GM19324 (cell line): ENCODE measurements at regions not wholly inside any gene's neighbourhood (a gene's known extent, or its start where the extent isn't known, plus 50 kb on each side); places are given as distances from the start of the nearest gene placed in this dataset.

ENCODE experiments used
- ATAC-seq: cut with Tn5 transposase; IDR thresholded peaks from one replicate; pipeline ENCODE4 v1.9.1; 2021; ENCODE audit warnings: mild to moderate bottlenecking, moderate library complexity; ENCODE audit not compliant: unreplicated experiment, low FRiP score

- ATAC-seq = no peak
These were observed 140.5 kb upstream of the OPRM1 start for GRCh38 chr6:153898360-153899059.

- no peak for ATAC-seq
These were observed 156.6 kb upstream of the OPRM1 start for GRCh38 chr6:153882411-153882810.

GRCh38 chr6:153873541-153873940, 165.5 kb upstream of the OPRM1 start:
- no peak for ATAC-seq

GRCh38 chr6:153872946-153873345, 166.1 kb upstream of the OPRM1 start:
- no peak for ATAC-seq

- ATAC-seq = no peak
These were observed 176.1 kb upstream of the OPRM1 start for GRCh38 chr6:153862927-153863326.

- no peak for ATAC-seq
These were observed 176.9 kb upstream of the OPRM1 start for GRCh38 chr6:153862139-153862538.

- ATAC-seq = no peak
These were observed 180.5 kb upstream of the OPRM1 start for GRCh38 chr6:153858529-153858928.

GRCh38 chr6:153856929-153857376, 182.1 kb upstream of the OPRM1 start:
- ATAC-seq = no peak

GRCh38 chr6:153852481-153852880, 186.6 kb upstream of the OPRM1 start:
- ATAC-seq = no peak

- no peak for ATAC-seq
These were observed 187.0 kb upstream of the OPRM1 start for GRCh38 chr6:153852034-153852433.

GRCh38 chr6:153849072-153849779, 189.8 kb upstream of the OPRM1 start:
- no peak for ATAC-seq

- no peak for ATAC-seq
These were observed 195.6 kb upstream of the OPRM1 start for GRCh38 chr6:153843420-153843819.

GRCh38 chr6:153842491-153842890, 196.5 kb upstream of the OPRM1 start:
- ATAC-seq = no peak

- no peak for ATAC-seq
These were observed 198.8 kb upstream of the OPRM1 start for GRCh38 chr6:153840039-153840850.

GRCh38 chr6:153832543-153832942, 206.5 kb upstream of the OPRM1 start:
- no peak for ATAC-seq

GRCh38 chr6:153831350-153832078, 207.5 kb upstream of the OPRM1 start:
- ATAC-seq = no peak

GRCh38 chr6:153817173-153817572, 221.9 kb upstream of the OPRM1 start:
- no peak for ATAC-seq

- ATAC-seq = no peak
These were observed 222.7 kb upstream of the OPRM1 start for GRCh38 chr6:153816366-153816765.

GRCh38 chr6:153814136-153814535, 224.9 kb upstream of the OPRM1 start:
- ATAC-seq = no peak

GRCh38 chr6:153804755-153805330, 234.2 kb upstream of the OPRM1 start:
- no peak for ATAC-seq
